Duodenal mucosa (tissue), 2 donors: ENCODE measurements at regions not wholly inside any gene's neighbourhood (a gene's known extent, or its start where the extent isn't known, plus 50 kb on each side); places are given as distances from the start of the nearest gene placed in this dataset.

Source experiments
- H3K27ac ChIP-seq: one replicate; pipeline ENCODE4 v1.7.0; 2013; ENCODE audit warnings: low read depth, low read length
- H3K27me3 ChIP-seq, 2 donors: one replicate each; pipeline ENCODE4 v1.7.0; 2013; ENCODE audit warnings: low read length in 2 of 2, control low read depth in 1 of 2; ENCODE audit not compliant: insufficient read depth in 2 of 2, control insufficient read depth in 1 of 2
- H3K36me3 ChIP-seq, 2 donors: one replicate each; pipeline ENCODE4 v1.7.0; 2013; ENCODE audit warnings: low read length in 2 of 2, control low read depth in 1 of 2; ENCODE audit not compliant: insufficient read depth in 2 of 2, control insufficient read depth in 1 of 2
- H3K4me1 ChIP-seq, 2 donors: one replicate each; pipeline ENCODE4 v1.7.0; 2013; ENCODE audit warnings: low read length in 2 of 2, control low read depth in 1 of 2; ENCODE audit not compliant: insufficient read depth in 2 of 2, control insufficient read depth in 1 of 2
- H3K4me3 ChIP-seq, 2 donors: one replicate each; pipeline ENCODE4 v1.7.0; 2013; ENCODE audit warnings: low read length in 2 of 2, low read depth in 1 of 2
- H3K9ac ChIP-seq, 2 donors: one replicate each; pipeline ENCODE4 v1.7.0; 2013; ENCODE audit warnings: low read length in 2 of 2, low read depth in 1 of 2
- H3K9me3 ChIP-seq, 2 donors: one replicate each; pipeline ENCODE4 v1.7.0; 2013; ENCODE audit warnings: low read length in 2 of 2, control low read depth in 1 of 2; ENCODE audit not compliant: control insufficient read depth in 1 of 2

- Histone ChIP-seq H3K9me3 (no peaks in the 10 kb centered on the region), H3K27ac (no peak overlapping the region), H3K4me3 (no peak overlapping the region), H3K36me3 (no peaks in the 10 kb centered on the region), H3K4me1 (peaks cover 0 to 11% of the 10 kb centered on the region in 2 donors), H3K9ac (no peak overlapping the region), H3K27me3 (no peaks in the 10 kb centered on the region)
Observed at GRCh38 chr20:22470620-22471026, 113.7 kb downstream of the FOXA2 start.

DNA sequence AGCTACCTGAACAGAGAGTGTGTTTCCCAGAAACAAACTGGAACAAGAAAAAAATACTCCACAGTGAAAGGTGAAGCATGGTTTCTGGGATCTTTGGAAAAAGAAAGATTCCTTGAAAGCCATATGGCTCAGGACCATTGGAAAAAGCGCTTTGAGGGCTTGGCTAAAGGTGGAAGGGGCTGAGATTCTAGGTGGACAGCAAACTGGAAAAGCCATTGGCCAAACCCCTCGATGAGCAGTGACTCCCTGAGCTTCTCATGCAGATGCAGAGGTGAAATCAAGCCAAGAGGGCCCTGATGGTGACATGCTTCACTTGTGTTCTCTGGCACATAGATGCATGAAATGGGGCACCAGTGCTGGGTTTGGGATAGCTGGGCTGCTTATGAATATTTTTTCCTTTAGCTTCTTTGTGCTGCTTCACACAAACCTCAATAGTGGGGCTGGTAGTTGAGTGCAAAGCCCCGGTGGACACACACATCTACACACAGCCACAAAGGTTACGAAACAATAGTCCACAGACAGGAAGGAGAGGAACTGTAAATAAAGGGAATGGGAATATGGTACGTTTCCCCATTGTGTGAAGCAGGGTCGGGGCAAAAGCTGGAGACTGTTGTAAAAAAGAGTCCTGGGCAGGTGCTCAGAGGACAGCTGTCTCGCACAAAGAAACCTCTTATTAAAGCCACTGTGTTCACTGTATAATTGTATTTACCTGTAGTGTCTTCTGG is 117.8 kb downstream of the FOXA2 start:
- H3K27me3 ChIP-seq, result no peaks in the 10 kb centered on the region
- no peaks in the 10 kb centered on the region for H3K9me3 ChIP-seq
- no peak overlapping the region for H3K4me3 ChIP-seq
- no peaks in the 10 kb centered on the region for H3K36me3 ChIP-seq
- H3K4me1 ChIP-seq, result peaks cover 3 to 19% of the 10 kb centered on the region in 2 donors
- H3K27ac ChIP-seq, result no peak overlapping the region
- H3K9ac ChIP-seq, result no peak overlapping the region

DNA sequence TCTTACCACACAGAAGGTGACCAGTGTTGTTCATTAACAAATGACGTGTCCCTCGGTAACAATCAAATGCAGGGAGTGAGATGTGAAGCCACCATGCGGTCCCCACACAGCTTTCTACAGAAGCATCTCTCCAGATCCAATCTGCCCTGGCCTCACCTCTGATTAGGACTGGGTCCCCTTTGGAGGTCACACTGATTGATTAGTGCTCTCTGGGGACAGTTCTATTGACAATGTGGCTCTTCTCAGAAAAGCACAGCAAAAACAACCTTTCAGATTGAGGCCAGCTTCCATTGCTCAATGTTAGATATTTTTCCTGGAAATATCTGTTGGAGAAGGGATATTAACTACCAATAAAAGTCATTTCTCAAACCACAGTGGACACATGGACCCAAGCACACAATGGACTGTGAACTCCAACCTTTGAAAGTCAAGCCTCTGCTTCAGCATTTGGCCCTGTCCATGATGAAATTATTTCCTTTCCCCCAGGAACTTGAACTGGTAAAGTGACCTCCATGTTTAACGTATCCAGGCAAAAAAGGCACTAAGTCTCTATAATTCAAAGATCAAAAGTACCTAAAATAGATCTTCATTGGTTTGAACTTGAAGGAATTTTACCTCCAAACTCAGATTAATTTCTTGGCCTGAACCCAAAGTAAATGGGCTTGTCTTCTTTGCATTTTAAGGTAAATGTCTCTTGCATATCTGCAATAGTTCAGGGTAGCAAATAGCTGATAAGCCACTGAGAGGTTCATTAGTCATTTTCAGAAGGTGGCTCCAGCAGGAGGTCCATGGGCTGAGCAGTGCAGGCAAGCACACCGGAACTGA is 118.5 kb downstream of the FOXA2 start:
- Histone ChIP-seq H3K9me3 (no peaks in the 10 kb centered on the region), H3K4me3 (no peak overlapping the region), H3K27ac (no peak overlapping the region), H3K27me3 (no peaks in the 10 kb centered on the region), H3K4me1 (peaks cover 3 to 19% of the 10 kb centered on the region in 2 donors), H3K36me3 (no peaks in the 10 kb centered on the region), H3K9ac (no peak overlapping the region)

- H3K9ac ChIP-seq, result no peak overlapping the region
- no peaks in the 10 kb centered on the region for H3K36me3 ChIP-seq
- H3K4me1 ChIP-seq, result peaks cover 3 to 19% of the 10 kb centered on the region in 2 donors
- H3K27ac ChIP-seq, result no peak overlapping the region
- no peaks in the 10 kb centered on the region for H3K27me3 ChIP-seq
- H3K9me3 ChIP-seq, result no peaks in the 10 kb centered on the region
- H3K4me3 ChIP-seq, result no peak overlapping the region
Observed at GRCh38 chr20:22464312-22465003, 119.9 kb downstream of the FOXA2 start.

DNA sequence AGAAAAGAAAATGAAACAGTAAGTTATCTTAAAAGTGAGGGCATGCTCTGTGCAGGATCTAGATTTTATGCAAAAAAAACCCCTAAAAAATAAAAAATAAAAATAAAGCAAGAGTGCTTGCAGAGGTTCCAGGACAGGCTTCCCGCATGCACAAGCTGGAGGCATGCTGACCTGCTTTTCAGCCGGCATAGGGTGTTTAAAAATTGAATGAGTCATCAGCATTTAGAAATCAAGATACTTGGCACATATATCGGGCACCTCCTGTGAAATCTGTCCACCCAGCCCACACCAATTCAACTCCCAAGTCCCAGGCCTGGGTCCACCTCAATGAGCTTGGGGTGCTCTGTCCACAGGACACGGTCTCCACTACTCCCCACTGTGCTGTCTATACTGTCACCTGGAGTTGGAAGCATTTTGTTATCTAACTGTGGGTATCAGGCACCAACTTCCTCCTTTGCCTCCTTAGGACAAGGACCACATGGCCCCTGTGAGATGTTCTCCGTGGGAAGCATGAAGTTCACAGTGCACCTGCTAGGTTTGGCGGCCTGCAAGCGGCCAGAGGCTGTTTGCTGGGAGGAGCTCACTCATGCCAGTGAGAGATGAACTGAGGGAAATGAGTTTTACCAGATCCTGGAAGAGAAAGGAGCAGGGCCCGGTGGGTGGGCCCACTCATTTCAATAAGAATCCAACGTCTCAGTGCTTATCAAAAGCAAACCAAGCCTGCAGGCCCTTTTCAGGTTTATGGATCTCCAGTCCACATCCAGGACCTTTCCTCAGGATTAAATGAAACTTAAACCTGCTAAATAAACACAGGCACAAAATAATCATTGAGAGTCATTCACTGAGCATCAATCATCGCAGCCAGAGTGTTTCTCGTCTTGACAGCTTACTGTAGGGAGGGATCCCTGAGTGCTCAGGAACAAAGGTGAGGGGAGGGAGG is 121.1 kb downstream of the FOXA2 start:
- no peaks in the 10 kb centered on the region for H3K9me3 ChIP-seq
- H3K27me3 ChIP-seq, result peaks cover 0 to 8% of the 10 kb centered on the region in 2 donors
- H3K27ac ChIP-seq, result no peak overlapping the region
- H3K36me3 ChIP-seq, result no peaks in the 10 kb centered on the region
- no peak overlapping the region for H3K4me3 ChIP-seq
- no peak overlapping the region for H3K9ac ChIP-seq
- peaks cover 3 to 19% of the 10 kb centered on the region in 2 donors for H3K4me1 ChIP-seq

GRCh38 chr20:22460803-22461202 is 123.6 kb downstream of the FOXA2 start:
- Histone ChIP-seq H3K36me3 (no peaks in the 10 kb centered on the region), H3K9ac (no peak overlapping the region), H3K27ac (no peak overlapping the region), H3K4me3 (no peak overlapping the region), H3K9me3 (no peaks in the 10 kb centered on the region), H3K4me1 (peaks cover 3 to 8% of the 10 kb centered on the region in 2 donors), H3K27me3 (peaks cover 0 to 8% of the 10 kb centered on the region in 2 donors)

DNA sequence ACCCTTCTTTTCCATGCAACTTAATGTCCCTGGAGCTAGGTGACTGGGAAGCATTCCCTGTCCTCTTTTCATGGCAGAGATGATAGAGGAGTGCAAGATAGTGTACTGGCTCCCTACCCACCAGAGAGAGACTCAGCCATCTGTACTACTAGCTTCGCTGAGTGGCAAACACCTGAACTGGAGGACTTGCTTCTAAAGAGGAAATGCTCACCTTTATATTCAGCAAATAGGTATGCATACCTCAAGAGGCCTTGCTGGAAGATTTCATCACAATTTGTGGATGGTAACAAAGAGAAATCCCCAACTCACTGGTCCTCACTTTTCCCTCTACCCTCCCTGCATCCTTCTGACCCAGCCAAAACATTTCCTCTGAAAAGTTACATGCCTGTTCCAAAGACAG is 124.1 kb downstream of the FOXA2 start:
- no peak overlapping the region for H3K27ac ChIP-seq
- no peak overlapping the region for H3K9ac ChIP-seq
- no peaks in the 10 kb centered on the region for H3K9me3 ChIP-seq
- peaks cover 0 to 8% of the 10 kb centered on the region in 2 donors for H3K27me3 ChIP-seq
- H3K36me3 ChIP-seq, result no peaks in the 10 kb centered on the region
- H3K4me1 ChIP-seq, result peaks cover 3 to 8% of the 10 kb centered on the region in 2 donors
- no peak overlapping the region for H3K4me3 ChIP-seq

DNA sequence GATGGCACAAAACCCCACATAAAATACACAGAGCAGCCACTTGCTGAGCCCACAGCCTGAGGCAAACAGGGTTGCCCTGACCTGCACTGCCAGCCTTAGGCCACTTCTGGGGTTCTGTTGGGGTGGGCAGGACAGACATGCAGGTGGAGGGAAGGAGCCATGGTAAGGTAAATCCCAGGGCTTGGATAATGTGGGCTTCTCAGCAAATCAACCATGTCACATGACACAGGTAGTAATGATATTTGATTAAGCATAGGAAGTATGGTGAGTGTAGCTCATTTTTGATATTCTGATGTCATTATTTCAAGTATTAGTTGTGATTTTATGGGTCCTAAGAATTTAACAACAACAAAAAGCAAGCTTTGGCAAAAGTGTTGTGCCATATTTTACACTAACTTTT is 124.6 kb downstream of the FOXA2 start:
- Histone ChIP-seq H3K9me3 (no peaks in the 10 kb centered on the region), H3K4me1 (peaks cover 3 to 8% of the 10 kb centered on the region in 2 donors), H3K27ac (no peak overlapping the region), H3K9ac (no peak overlapping the region), H3K4me3 (no peak overlapping the region), H3K27me3 (peaks cover 0 to 8% of the 10 kb centered on the region in 2 donors), H3K36me3 (no peaks in the 10 kb centered on the region)

DNA sequence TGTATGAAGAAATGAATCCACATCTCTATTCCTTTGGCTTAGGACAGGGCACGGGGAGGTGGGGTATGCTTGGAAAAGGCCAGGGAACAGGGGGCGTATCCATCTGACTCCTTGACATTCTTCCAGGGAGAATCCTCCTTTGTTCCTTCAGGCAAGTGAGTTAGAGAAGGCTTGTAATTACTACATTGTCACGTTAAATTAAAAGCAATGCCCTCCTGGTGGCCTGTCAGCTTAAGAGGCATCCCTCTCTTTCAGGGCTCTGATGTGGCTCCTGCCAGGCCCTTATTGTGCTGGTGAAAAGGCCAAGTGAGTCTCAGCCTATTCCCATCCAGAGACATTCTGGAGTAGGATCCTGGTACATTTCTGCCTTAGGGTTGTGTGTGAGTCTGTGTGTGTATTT is 128.3 kb downstream of the FOXA2 start:
- Histone ChIP-seq H3K9ac (no peak overlapping the region), H3K4me1 (peaks cover 0 to 3% of the 10 kb centered on the region in 2 donors), H3K36me3 (no peaks in the 10 kb centered on the region), H3K9me3 (no peaks in the 10 kb centered on the region), H3K27me3 (peaks cover 0 to 8% of the 10 kb centered on the region in 2 donors), H3K4me3 (no peak overlapping the region), H3K27ac (no peak overlapping the region)
